Nephron (organoid): ENCODE measurements at regions not wholly inside any gene's neighbourhood (a gene's known extent, or its start where the extent isn't known, plus 50 kb on each side); places are given as distances from the start of the nearest gene placed in this dataset.

Source experiments
- H3K27ac Mint-ChIP-seq, 3 experiments: 2 replicates each; pipeline ENCODE4 v1.8.0; 2020; ENCODE audit warnings: mixed read lengths in 3 of 3, mild to moderate bottlenecking in 2 of 3, moderate library complexity in 1 of 3
- H3K27me3 Mint-ChIP-seq: 2 replicates; pipeline ENCODE4 v1.8.0; 2021; ENCODE audit warnings: low read depth, mild to moderate bottlenecking, moderate library complexity, mixed read lengths
- H3K36me3 Mint-ChIP-seq: 2 replicates; pipeline ENCODE4 v1.8.0; 2020; ENCODE audit warnings: low read depth, mixed read lengths
- H3K4me1 Mint-ChIP-seq: 2 replicates; pipeline ENCODE4 v1.8.0; 2020; ENCODE audit warnings: mixed read lengths
- H3K4me3 Mint-ChIP-seq, 3 experiments: 2 replicates each; pipeline ENCODE4 v1.8.0; 2020; ENCODE audit warnings: mild to moderate bottlenecking in 3 of 3, mixed read lengths in 3 of 3, moderate library complexity in 2 of 3
- H3K9me3 Mint-ChIP-seq: 2 replicates; pipeline ENCODE4 v1.8.0; 2020; ENCODE audit warnings: mixed read lengths
- CTCF ChIP-seq, 3 experiments: fragments of 200-600 bp; sonication (generic); IDR thresholded peaks; one replicate each; pipeline ENCODE4 v1.5.0; 2021; ENCODE audit warnings: antibody characterized with exemption in 3 of 3; ENCODE audit not compliant: unreplicated experiment in 3 of 3

- no peaks in the 10 kb centered on the region for H3K36me3 Mint-ChIP-seq
- H3K9me3 Mint-ChIP-seq: peaks cover 9% of the 10 kb centered on the region
- TF ChIP-seq CTCF (IDR thresholded peaks at IDR 0.05; ENCODE audit: unreplicated experiment in 3 of 3): no peak
- H3K27ac Mint-ChIP-seq: no peak overlapping the region
- H3K4me3 Mint-ChIP-seq: no peak overlapping the region
- H3K27me3 Mint-ChIP-seq: peaks cover 3% of the 10 kb centered on the region
- no peaks in the 10 kb centered on the region for H3K4me1 Mint-ChIP-seq
Measured at GRCh38 chr20:1712634-1713624, 55.4 kb upstream of the SIRPG start.

GRCh38 chr20:1711826-1712601, 54.4 kb upstream of the SIRPG start:
- H3K9me3 Mint-ChIP-seq: peaks cover 9% of the 10 kb centered on the region
- H3K36me3 Mint-ChIP-seq: no peaks in the 10 kb centered on the region
- TF ChIP-seq CTCF (IDR thresholded peaks at IDR 0.05; ENCODE audit: unreplicated experiment in 3 of 3): no peak
- no peak overlapping the region for H3K27ac Mint-ChIP-seq
- H3K4me1 Mint-ChIP-seq: no peaks in the 10 kb centered on the region
- H3K4me3 Mint-ChIP-seq: no peak overlapping the region
- peaks cover 7% of the 10 kb centered on the region for H3K27me3 Mint-ChIP-seq

DNA sequence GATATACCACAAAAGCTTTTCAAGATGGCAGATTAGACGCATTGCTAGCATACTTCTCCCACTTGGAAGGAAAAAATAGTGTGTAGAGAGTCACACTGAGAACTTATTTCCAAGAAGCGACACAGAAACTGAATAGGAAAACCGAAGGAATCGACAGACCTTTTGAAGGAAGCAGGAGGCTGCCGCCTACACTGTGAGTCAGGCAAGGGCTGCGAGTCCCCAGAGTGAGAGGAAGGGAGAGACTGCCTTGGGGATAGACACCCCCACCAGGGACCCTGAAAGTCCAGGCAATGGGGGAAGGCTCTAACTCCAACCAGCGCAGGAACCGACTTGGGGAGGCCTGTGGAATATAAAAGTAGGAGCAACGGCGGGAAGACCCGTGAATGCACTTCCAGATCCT, 53.7 kb upstream of the SIRPG start:
- Mint-ChIP-seq H3K4me3 (no peak overlapping the region), H3K36me3 (no peaks in the 10 kb centered on the region), H3K9me3 (peaks cover 9% of the 10 kb centered on the region), H3K27ac (no peak overlapping the region), H3K4me1 (no peaks in the 10 kb centered on the region), H3K27me3 (peaks cover 12% of the 10 kb centered on the region)
- TF ChIP-seq CTCF (IDR thresholded peaks at IDR 0.05; ENCODE audit: unreplicated experiment in 3 of 3): no peak

DNA sequence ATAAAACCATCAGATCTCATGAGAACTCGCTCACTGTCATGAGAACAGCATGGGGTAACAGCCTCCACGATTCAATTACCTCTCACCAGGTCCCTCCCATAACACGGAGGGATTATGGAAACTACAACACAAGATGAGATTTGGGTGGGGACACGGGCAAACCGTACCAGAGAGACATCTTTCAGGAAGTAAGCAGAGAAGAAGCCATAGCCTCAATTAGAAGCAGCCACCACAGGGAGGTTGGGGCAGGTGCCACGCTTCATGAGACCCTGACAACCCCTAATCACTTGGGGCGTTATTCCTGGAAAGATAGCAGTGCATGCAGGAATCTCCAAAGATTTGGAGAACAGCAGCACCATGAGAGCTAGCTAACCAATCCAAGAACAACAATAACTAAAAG, 52.9 kb upstream of the SIRPG start:
- peaks cover 9% of the 10 kb centered on the region for H3K9me3 Mint-ChIP-seq
- no peak for TF ChIP-seq CTCF (IDR thresholded peaks at IDR 0.05; ENCODE audit: unreplicated experiment in 3 of 3)

GRCh38 chr20:1707588-1708449, 50.2 kb upstream of the SIRPG start:
- no peak for TF ChIP-seq CTCF (IDR thresholded peaks at IDR 0.05; ENCODE audit: unreplicated experiment in 3 of 3)
- peaks cover 9% of the 10 kb centered on the region for H3K9me3 Mint-ChIP-seq
- no peaks in the 10 kb centered on the region for H3K4me1 Mint-ChIP-seq
- no peaks in the 10 kb centered on the region for H3K36me3 Mint-ChIP-seq
- H3K27ac Mint-ChIP-seq: no peak overlapping the region
- H3K4me3 Mint-ChIP-seq: no peak overlapping the region
- H3K27me3 Mint-ChIP-seq: peaks cover 10% of the 10 kb centered on the region

More for the DNA sequence above, 52.9 kb upstream of the SIRPG start:
- Mint-ChIP-seq H3K4me1 (no peaks in the 10 kb centered on the region), H3K27me3 (peaks cover 10% of the 10 kb centered on the region), H3K27ac (no peak overlapping the region), H3K4me3 (no peak overlapping the region), H3K36me3 (no peaks in the 10 kb centered on the region)
